Loucy (cell line): ENCODE measurements at regions not wholly inside any gene's neighbourhood (a gene's known extent, or its start where the extent isn't known, plus 50 kb on each side); places are given as distances from the start of the nearest gene placed in this dataset.

Source experiments
- CTCF ChIP-seq: fragments of 200-600 bp; sonication (generic); conservative IDR thresholded peaks from 2 replicates; pipeline ENCODE4 v1.5.1; 2014; ENCODE audit warnings: mild to moderate bottlenecking, antibody characterized with exemption, low read length
- EZH2phosphoT487 ChIP-seq: fragments of 200-600 bp; IDR thresholded peaks from 2 replicates; pipeline ENCODE4 v1.6.1; 2018; ENCODE audit warnings: antibody characterized with exemption, mild to moderate bottlenecking, moderate library complexity, borderline replicate concordance

- TF ChIP-seq CTCF (no peak), EZH2phosphoT487 (no peak)
These were observed 538.1 kb upstream of the ATP11B start for GRCh38 chr3:182255158-182255557.
